Left lobe of liver (tissue), 2 donors: ENCODE measurements at regions not wholly inside any gene's neighbourhood (a gene's known extent, or its start where the extent isn't known, plus 50 kb on each side); places are given as distances from the start of the nearest gene placed in this dataset.

Source experiments
- ATAC-seq: fragments of 200-7000 bp; cut with Tn5 transposase; one replicate; pipeline ENCODE4 v1.9.1; 2020; ENCODE audit warnings: mild to moderate bottlenecking, moderate library complexity
- DNase-seq: peaks from one replicate; pipeline ENCODE4 v3.0.0-alpha.2; 2020; ENCODE audit warnings: low spot score
- donor health status: DM: no; HTN: no; CAD: no; lungs with moderate emphysema.
- donor health status: DM: no; HTN: yes; CAD: no.

GRCh38 chr3:187821616-187822317 lies 76.5 kb upstream of the BCL6 start:
- DNase-seq (no peak), ATAC-seq (no peak)

DNA sequence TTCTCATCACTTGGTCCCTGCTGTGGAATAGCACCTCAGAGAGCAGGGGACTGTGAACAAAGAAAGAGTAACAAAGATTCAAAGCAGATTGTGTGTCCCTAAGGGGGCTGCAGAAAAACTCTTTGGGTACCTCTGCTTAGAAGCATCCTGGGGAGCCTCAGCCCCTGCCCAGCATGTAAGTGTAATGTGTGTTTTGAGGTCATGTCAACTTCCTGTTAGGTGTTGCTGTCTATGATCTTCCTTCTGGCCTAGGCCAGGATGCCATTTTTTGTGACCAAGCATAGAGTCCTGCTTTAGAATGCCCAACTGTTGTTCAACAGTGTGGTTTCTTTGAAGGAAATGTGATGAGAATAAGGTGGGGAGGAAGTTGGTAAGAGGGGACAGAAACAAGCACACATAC lies 77.1 kb upstream of the BCL6 start:
- ATAC-seq: no peak
- no peak for DNase-seq

DNA sequence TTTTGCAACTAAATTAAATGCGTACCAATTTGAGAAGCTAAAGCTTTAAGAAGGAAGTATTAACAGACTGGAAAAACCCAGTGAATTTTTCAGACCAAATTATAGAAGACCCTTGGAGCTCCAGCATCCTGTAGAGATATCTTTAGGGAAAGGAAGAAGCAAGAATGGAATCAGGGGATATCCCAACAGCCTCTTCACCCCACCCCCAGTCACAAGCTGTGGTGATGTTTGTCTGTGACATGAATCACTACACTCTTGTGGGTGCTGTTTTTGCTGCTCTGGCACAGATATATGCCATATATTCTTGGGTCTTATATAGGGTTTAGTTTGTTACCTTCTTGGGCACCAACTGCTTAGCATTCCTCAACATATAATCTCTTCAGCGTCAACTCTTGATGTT lies 78.5 kb upstream of the BCL6 start:
- ATAC-seq (no peak), DNase-seq (no peak)

- ATAC-seq (no peak), DNase-seq (no peak)
Measured at GRCh38 chr3:187827723-187828122, 82.5 kb upstream of the BCL6 start.

DNA sequence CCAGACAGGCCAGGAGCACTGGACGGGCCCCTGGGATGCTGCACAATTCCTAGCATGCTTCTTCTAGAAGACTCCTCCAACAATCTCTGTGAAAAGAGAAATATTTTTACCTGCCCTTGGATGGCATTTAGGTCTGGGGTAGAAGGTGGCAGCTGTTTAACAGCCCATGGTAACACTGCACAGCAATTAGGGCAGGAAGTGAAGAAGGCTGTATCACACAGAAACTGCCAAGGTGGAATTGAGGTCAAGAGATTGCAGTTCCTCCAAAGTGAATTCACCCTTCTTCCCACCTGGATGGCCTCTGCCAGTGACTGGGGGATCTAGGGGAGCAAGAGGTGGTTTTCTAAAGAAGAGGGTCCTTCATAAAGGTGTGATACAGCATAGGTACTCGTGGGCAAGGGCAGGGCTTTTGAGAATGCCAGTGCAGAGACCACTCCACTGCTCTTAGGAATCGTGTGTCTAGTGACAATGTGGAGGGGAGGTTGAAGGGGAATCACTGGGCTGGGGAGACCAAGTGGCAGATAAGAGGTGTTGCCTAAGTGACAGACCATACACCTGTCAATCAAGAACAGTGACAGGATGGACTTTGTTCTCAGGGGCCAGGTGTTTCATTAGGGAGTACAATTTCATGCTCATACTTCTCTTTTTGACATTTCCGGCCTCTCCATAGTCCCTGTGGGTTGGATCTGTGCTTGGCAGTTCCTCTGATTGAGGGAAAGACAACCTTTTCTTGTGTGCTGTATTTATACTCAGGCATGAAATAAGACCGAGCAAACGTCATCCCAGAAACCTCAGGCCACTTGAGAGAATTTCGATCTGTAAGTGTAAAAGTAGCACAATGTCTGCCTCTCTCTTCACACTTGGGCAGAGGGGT lies 83.5 kb upstream of the BCL6 start:
- no peak for ATAC-seq
- no peak for DNase-seq

- ATAC-seq: no peak
Measured at GRCh38 chr3:187830181-187830580, 84.9 kb upstream of the BCL6 start.

GRCh38 chr3:187831125-187832051 lies 86.1 kb upstream of the BCL6 start:
- ATAC-seq (no peak), DNase-seq (no peak)

More at GRCh38 chr3:187830181-187830580, 84.9 kb upstream of the BCL6 start:
- no peak for DNase-seq

GRCh38 chr3:187832202-187832601 lies 86.9 kb upstream of the BCL6 start:
- no peak for ATAC-seq
- DNase-seq: no peak

GRCh38 chr3:187833375-187833774 lies 88.1 kb upstream of the BCL6 start:
- DNase-seq (no peak), ATAC-seq (no peak)

GRCh38 chr3:187833799-187834578 lies 88.7 kb upstream of the BCL6 start:
- DNase-seq: no peak
- ATAC-seq: no peak

- no peak for ATAC-seq
- no peak for DNase-seq
Measured at GRCh38 chr3:187836823-187837770, 91.8 kb upstream of the BCL6 start.

GRCh38 chr3:187838016-187838540 lies 92.8 kb upstream of the BCL6 start:
- DNase-seq: no peak
- ATAC-seq: no peak

DNA sequence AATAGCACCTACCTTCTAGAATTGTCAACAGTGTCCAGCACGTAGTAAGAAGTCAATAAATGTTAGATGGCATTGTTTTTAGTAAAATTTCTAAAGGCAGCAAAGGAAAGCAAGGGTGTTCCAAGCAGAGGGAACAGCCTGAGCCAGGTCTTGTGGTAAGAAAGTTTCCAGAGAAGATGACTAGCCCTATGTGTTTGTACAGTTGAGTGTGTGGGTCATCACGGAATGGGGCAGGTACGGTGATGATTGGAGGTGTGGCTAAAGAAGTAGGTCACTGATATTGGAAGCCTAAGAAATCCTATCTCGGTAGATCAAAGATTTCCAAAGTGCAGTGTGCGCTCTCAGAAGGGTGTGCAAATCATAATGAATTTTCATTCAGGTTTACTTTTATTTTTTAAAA lies 94.2 kb upstream of the BCL6 start:
- DNase-seq (no peak), ATAC-seq (peak; percentile 45)

DNA sequence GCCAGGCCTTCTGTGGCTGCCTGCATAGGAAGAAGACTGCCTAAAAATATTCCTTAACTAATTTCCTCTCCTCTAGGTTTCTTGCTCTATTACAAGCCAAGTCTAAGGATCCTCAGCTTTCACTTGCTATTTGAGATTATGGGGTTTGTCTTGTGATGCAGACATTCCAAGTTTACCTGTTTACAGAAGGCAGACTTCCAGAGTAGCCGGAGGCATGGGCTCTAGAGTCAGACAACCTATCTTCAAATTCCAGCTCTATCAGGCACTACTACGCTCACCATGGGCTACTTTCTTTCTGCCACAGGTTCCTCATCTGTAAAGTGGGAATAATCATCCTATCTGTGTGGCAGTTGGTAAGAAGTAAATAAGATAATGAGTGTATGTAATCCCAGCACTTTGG lies 95.6 kb upstream of the BCL6 start:
- DNase-seq (no peak), ATAC-seq (no peak)

DNA sequence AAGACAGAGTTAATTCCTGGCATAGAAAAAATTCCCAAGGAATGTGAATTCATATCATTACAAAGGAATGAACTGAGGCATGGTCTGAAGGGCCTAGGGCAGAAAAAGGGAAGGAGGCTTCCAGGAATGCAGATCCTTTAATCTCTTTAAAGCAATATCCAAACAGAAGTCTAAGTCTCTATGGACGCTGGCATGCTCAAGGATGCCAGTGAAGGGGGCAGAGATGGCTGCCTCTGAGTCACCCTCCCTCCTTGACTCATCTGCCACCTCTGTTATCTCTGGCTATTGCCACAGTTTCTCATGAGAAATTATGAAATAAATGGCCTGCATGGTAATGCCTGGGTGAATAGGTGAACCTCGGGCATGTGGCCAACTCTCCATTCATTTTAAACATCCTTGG lies 96.3 kb upstream of the BCL6 start:
- DNase-seq (no peak), ATAC-seq (no peak)

GRCh38 chr3:187843654-187844053 lies 98.4 kb upstream of the BCL6 start:
- ATAC-seq (no peak), DNase-seq (no peak)

GRCh38 chr3:187844708-187845107 lies 99.4 kb upstream of the BCL6 start:
- ATAC-seq (no peak), DNase-seq (no peak)

GRCh38 chr3:187845826-187846225 lies 100.6 kb upstream of the BCL6 start:
- no peak for DNase-seq
- no peak for ATAC-seq

DNA sequence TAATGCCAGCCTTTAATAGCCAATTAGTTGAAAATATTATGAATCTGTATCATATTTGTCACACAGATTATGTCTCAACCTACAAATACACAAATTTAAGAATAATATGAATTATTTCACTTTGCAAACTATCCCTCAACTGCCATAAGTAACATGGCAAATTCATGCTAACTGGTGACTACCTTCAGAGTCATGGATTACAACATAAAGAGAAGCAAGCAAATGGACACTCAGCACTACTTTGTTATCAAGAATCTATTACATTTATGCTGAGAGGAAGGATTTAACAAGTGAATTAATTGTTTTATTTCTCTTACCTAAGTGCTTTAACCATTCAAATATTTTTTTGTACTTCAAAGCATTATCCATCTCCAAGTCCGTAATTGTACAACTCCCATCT lies 103.1 kb upstream of the BCL6 start:
- DNase-seq (no peak), ATAC-seq (no peak)
